BE2C (cell line): ENCODE measurements at regions not wholly inside any gene's neighbourhood (a gene's known extent, or its start where the extent isn't known, plus 50 kb on each side); places are given as distances from the start of the nearest gene placed in this dataset.

ENCODE experiments used
- DNase-seq: peaks from one replicate; pipeline ENCODE4 v3.0.0-alpha.2; 2020
- H3K27me3 ChIP-seq: fragments of 250-450 bp; sonication (Bioruptor Pico); 2 replicates; pipeline ENCODE4 v1.5.1; 2020; ENCODE audit warnings: mild to moderate bottlenecking
- H3K36me3 ChIP-seq: fragments of 250-450 bp; sonication (Bioruptor Pico); 2 replicates; pipeline ENCODE4 v1.5.1; 2020; ENCODE audit warnings: mild to moderate bottlenecking
- H3K4me1 ChIP-seq: fragments of 250-450 bp; sonication (Bioruptor Pico); 2 replicates; pipeline ENCODE4 v1.5.1; 2020
- H3K4me3 ChIP-seq: 2 replicates; pipeline ENCODE4 v1.5.1; 2011; ENCODE audit warnings: low read depth, low read length
- H3K9me3 ChIP-seq: fragments of 250-450 bp; sonication (Bioruptor Pico); 2 replicates; pipeline ENCODE4 v1.5.1; 2020
- TF ChIP-seq, protein P1 (sequence below): IDR thresholded peaks from 2 replicates; pipeline ENCODE4 v1.5.1; 2012; ENCODE audit warnings: mild to moderate bottlenecking, low read depth, low read length

DNA sequence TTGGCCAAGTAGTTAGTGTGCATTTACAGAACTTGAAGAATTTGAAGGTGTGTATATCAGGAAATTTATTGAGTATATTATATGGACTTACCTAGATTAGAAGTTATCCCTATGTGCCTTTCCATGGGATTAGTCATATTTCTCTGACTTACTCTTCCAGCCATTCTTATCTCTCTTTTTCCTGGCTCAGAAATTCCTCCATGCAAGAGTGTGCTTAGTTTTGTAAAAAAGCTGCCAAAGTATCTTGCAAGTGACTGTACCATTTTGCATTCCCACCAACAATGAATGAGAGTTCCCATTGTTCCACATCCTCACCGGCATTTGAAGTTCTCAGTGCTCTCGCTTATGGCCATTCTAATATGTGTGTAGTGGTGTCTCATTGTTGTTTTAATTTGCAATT lies 82.2 kb upstream of the GUCA2B start:
- no peaks in the 10 kb centered on the region for H3K27me3 ChIP-seq

DNA sequence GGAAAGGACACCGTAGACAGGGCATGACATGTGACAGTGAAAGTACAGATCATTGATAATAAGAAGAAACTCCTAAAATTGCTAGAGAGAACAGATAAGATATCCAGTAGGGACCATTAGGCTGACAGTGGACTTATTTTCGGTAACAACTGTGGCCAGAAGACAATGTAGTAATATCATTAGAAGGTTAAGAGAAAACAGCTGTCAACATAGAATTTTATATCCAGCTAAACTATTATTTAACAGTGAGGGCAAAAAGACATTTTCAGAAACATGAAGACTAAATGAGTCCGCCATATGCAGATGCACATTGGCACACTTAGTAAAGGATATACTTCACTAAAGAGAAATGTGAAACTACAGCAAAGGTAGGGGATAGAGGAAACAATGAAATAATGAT lies 95.4 kb upstream of the GUCA2B start:
- no peaks in the 10 kb centered on the region for H3K27me3 ChIP-seq
- DNase-seq: no peak
- no peak overlapping the region for H3K4me3 ChIP-seq
- no peaks in the 10 kb centered on the region for H3K9me3 ChIP-seq
- no peaks in the 10 kb centered on the region for H3K36me3 ChIP-seq
- H3K4me1 ChIP-seq: no peaks in the 10 kb centered on the region
- TF ChIP-seq, protein P1, sequence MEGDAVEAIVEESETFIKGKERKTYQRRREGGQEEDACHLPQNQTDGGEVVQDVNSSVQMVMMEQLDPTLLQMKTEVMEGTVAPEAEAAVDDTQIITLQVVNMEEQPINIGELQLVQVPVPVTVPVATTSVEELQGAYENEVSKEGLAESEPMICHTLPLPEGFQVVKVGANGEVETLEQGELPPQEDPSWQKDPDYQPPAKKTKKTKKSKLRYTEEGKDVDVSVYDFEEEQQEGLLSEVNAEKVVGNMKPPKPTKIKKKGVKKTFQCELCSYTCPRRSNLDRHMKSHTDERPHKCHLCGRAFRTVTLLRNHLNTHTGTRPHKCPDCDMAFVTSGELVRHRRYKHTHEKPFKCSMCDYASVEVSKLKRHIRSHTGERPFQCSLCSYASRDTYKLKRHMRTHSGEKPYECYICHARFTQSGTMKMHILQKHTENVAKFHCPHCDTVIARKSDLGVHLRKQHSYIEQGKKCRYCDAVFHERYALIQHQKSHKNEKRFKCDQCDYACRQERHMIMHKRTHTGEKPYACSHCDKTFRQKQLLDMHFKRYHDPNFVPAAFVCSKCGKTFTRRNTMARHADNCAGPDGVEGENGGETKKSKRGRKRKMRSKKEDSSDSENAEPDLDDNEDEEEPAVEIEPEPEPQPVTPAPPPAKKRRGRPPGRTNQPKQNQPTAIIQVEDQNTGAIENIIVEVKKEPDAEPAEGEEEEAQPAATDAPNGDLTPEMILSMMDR: no peak

More for the DNA sequence above, 82.2 kb upstream of the GUCA2B start:
- no peak for DNase-seq
- TF ChIP-seq, protein P1: no peak
- no peaks in the 10 kb centered on the region for H3K4me1 ChIP-seq
- no peaks in the 10 kb centered on the region for H3K36me3 ChIP-seq
- no peak overlapping the region for H3K4me3 ChIP-seq
- no peaks in the 10 kb centered on the region for H3K9me3 ChIP-seq

DNA sequence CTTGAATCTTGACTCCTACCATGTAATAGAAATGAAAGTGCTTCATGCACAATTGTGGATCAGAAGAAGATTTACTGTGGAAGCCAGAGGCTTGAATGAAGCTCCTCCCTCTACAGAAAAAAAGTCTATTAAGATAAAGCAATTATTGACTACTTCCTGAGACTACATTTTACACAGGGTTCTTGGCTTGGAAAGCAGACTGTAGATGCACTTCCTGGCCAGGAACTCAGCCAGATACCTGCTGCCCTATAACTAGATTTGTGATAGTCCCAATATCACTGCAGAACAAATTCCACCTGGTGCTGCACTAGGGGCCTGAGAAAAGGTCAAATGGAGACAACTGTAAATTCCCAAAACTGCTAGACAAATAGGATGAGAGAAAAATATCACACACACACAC lies 96.8 kb upstream of the GUCA2B start:
- H3K9me3 ChIP-seq: no peaks in the 10 kb centered on the region
- DNase-seq: no peak
- TF ChIP-seq, protein P1: no peak

DNA sequence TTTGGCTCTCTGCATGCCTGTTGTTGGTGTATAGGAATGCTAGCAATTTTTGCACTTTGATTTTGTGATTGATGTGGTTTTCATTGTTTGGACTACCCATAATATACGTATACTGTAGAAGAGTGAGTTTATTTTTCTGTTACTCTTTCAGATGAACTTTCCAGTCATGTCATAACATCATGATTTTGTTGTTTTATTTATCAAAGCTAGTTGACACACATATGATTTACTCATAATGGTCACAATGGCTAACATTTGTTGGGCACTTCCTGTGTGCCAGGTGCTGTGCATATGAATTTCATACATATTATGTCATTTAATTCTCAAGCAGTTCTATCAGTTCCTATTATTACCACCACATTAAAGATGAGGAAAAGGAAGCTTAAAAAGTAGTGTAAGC lies 98.1 kb upstream of the GUCA2B start:
- Histone ChIP-seq H3K27me3 (no peaks in the 10 kb centered on the region), H3K4me3 (no peak overlapping the region), H3K36me3 (no peaks in the 10 kb centered on the region), H3K9me3 (no peaks in the 10 kb centered on the region), H3K4me1 (no peaks in the 10 kb centered on the region)
- no peak for DNase-seq
- TF ChIP-seq, protein P1: no peak

More for the DNA sequence above, 96.8 kb upstream of the GUCA2B start:
- Histone ChIP-seq H3K36me3 (no peaks in the 10 kb centered on the region), H3K4me1 (no peaks in the 10 kb centered on the region), H3K27me3 (no peaks in the 10 kb centered on the region), H3K4me3 (no peak overlapping the region)

DNA sequence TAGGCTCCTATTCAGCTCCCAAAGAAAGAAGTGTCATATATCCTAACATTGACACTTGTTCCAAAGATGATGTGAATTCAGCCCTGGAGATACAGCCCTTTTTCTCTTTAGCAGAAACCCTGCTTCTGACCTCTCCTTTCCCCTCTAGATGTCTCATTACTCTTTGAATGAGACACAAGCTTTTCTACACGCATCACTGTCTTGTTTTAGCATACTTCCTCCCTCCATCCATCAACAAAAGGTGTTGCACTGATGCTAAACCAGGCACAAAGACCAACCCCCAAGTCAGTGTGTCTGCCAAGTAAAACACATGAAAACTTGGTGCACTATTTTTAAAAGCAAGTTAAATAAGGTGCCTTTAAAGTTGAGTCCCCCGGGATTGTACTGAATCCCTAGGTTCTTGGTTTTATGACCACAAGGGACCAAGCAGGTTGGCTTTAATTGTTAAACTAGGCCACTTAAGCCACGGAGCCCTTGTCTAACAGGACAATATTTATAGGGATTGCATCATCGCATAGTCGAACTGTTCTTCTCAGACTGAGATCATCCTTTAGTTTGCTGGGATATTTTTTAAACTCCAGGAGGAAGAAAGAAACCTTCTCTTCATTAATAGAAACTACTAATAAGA lies 101.0 kb upstream of the GUCA2B start:
- no peaks in the 10 kb centered on the region for H3K36me3 ChIP-seq
- TF ChIP-seq, protein P1: no peak
- no peak overlapping the region for H3K4me3 ChIP-seq
- H3K27me3 ChIP-seq: no peaks in the 10 kb centered on the region
- no peaks in the 10 kb centered on the region for H3K9me3 ChIP-seq
- no peak for DNase-seq
- no peaks in the 10 kb centered on the region for H3K4me1 ChIP-seq

DNA sequence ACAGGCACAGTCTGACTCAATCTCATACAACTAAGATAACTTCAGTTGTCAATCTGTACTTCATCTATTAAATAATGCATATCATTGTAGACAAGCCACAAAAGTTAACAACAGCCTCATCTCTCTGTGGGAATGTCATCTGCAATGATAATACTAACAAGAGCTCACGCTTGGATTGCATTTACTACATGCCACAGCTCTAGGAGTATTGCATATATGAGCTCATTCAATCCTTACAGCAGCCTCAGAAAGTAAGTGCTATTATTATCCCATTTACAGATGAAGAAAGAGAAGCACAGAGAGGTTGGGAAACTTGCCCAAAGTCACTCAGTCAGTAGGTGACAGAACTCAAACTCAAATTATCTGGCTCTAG lies 105.7 kb upstream of the GUCA2B start:
- Histone ChIP-seq H3K36me3 (no peaks in the 10 kb centered on the region), H3K4me3 (no peak overlapping the region), H3K9me3 (no peaks in the 10 kb centered on the region), H3K4me1 (no peaks in the 10 kb centered on the region), H3K27me3 (no peaks in the 10 kb centered on the region)
- TF ChIP-seq, protein P1: no peak
- no peak for DNase-seq
